ENCODE measurements at regions not wholly inside any gene's neighbourhood (a gene's known extent, or its start where the extent isn't known, plus 50 kb on each side); places are given as distances from the start of the nearest gene placed in this dataset.

DNA sequence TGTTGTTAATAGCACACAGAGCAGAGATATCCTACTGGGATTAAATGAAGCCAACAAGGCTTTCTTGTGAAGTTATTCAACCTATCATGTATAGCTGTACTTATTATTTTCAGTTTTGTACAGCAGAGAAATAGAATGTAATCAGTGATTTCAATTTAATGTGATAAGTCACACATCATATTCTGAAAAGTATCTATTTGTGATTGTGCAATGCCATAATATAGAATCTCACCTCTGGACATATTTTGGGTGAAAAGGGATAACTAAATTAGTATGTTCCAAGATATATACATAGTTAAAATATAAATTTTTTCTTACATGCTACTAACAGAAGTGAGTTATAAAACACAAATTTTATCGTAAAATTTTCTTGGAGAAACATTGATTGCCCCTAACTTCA, 544.3 kb upstream of the KIF2B start:
- TF ChIP-seq POLR2A (IDR thresholded peaks at IDR 0.05) = no peak
- TF ChIP-seq, protein P1, sequence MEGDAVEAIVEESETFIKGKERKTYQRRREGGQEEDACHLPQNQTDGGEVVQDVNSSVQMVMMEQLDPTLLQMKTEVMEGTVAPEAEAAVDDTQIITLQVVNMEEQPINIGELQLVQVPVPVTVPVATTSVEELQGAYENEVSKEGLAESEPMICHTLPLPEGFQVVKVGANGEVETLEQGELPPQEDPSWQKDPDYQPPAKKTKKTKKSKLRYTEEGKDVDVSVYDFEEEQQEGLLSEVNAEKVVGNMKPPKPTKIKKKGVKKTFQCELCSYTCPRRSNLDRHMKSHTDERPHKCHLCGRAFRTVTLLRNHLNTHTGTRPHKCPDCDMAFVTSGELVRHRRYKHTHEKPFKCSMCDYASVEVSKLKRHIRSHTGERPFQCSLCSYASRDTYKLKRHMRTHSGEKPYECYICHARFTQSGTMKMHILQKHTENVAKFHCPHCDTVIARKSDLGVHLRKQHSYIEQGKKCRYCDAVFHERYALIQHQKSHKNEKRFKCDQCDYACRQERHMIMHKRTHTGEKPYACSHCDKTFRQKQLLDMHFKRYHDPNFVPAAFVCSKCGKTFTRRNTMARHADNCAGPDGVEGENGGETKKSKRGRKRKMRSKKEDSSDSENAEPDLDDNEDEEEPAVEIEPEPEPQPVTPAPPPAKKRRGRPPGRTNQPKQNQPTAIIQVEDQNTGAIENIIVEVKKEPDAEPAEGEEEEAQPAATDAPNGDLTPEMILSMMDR (IDR thresholded peaks at IDR 0.05) = no peak

All from vagina (tissue), 2 donors.